ENCODE measurements at regions not wholly inside any gene's neighbourhood (a gene's known extent, or its start where the extent isn't known, plus 50 kb on each side); places are given as distances from the start of the nearest gene placed in this dataset.

- 0 out of 2 replicates have a peak, but pooled peaks cover 3% of the 10 kb centered on the region for H3K27me3 Mint-ChIP-seq (ENCODE audit: insufficient read depth)
- TF ChIP-seq CTCF (IDR thresholded peaks at IDR 0.05), result no peak
- H3K27ac Mint-ChIP-seq, result no peak overlapping the region
- H3K36me3 Mint-ChIP-seq (ENCODE audit: low read depth), result no peaks in the 10 kb centered on the region
- H3K9me3 Mint-ChIP-seq, result peaks cover 49% of the 10 kb centered on the region
- H3K4me3 Mint-ChIP-seq, result no peak overlapping the region
- DNase-seq, result no peak
- no peaks in the 10 kb centered on the region for H3K4me1 Mint-ChIP-seq (ENCODE audit: low read depth)
Measured at GRCh38 chr13:103157016-103157415, 90.8 kb upstream of the SLC10A2 start.

DNA sequence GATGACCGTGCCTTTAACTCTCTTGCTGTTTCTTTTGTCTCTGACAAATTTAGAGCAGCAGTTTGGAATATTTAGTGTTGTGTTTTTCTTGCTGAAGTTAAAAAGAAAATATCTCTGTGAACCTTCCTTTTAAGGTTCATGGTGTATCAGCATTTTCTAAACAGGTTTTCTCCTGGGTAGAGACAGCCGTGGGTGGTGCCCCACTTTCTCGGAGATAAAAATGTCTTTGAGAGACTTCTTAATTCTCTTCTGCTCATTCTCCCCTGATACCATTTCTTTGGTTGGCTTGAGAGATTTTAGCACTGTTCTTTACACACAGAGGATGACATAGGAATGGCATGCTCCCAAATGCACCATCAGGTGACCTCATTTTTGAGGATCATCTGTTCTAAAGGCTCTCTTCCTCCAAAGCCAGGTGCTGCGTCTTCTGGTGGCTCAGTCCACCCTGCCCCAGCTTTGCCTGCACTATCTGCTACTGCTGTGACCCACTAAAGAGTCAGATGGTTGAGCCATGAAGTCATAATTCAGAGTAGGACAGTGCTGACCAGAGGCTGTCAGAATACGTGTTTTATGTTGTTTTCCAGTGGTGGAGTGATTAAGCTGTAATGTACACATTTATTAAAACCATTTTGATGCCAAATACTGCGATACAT lies 90.3 kb upstream of the SLC10A2 start:
- H3K36me3 Mint-ChIP-seq (ENCODE audit: low read depth), result no peaks in the 10 kb centered on the region
- no peak overlapping the region for H3K27ac Mint-ChIP-seq
- H3K4me1 Mint-ChIP-seq (ENCODE audit: low read depth), result no peaks in the 10 kb centered on the region
- no peak overlapping the region for H3K4me3 Mint-ChIP-seq
- DNase-seq, result no peak
- H3K27me3 Mint-ChIP-seq (ENCODE audit: insufficient read depth), result 0 out of 2 replicates have a peak, but pooled peaks cover 3% of the 10 kb centered on the region
- no peak for TF ChIP-seq CTCF (IDR thresholded peaks at IDR 0.05)
- H3K9me3 Mint-ChIP-seq, result peaks cover 45% of the 10 kb centered on the region

DNA sequence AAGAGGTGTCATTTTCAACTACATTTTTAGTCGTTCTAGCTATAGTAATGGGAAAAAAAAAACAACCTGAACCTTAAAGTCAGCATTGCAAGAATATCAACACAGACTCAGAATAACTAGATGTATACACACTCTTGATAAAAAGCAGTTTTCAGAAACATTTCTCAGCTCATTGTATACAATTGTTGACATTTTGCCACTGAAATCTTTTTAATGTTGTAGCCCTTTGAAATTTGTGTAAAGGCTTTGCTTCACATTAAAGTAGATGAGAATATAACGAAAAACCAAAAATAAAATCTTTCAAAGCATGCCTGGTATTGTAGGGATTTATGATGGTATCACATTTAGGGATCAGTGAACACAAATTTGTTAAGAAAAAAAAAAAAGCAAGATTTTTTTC lies 87.2 kb upstream of the SLC10A2 start:
- no peak for TF ChIP-seq CTCF (IDR thresholded peaks at IDR 0.05)
- 0 out of 2 replicates have a peak, but pooled peaks cover 3% of the 10 kb centered on the region for H3K27me3 Mint-ChIP-seq (ENCODE audit: insufficient read depth)
- DNase-seq, result no peak
- H3K4me3 Mint-ChIP-seq, result no peak overlapping the region
- no peaks in the 10 kb centered on the region for H3K4me1 Mint-ChIP-seq (ENCODE audit: low read depth)
- H3K36me3 Mint-ChIP-seq (ENCODE audit: low read depth), result no peaks in the 10 kb centered on the region
- no peak overlapping the region for H3K27ac Mint-ChIP-seq
- H3K9me3 Mint-ChIP-seq, result peaks cover 36% of the 10 kb centered on the region

DNA sequence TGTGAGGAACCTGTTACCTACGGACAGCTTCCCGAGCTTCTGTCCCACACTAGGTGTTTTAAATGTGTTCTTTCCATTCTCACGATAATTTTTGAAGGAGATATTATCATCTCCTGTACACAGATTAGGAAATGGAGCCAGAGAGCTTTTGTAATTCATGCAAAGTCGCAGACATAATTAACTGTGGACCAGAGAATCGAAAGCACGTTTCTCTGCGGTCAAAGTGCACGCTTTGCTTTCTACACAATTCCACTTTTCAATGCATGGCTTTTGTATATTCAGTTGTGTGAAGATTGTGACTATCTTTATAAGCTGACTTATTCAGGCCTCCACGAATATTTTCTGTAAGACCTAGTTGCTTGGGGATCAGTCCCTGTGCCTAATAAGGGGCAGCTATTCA lies 81.7 kb upstream of the SLC10A2 start:
- Mint-ChIP-seq H3K36me3 (ENCODE audit: low read depth) (no peaks in the 10 kb centered on the region), H3K27ac (no peak overlapping the region)

DNA sequence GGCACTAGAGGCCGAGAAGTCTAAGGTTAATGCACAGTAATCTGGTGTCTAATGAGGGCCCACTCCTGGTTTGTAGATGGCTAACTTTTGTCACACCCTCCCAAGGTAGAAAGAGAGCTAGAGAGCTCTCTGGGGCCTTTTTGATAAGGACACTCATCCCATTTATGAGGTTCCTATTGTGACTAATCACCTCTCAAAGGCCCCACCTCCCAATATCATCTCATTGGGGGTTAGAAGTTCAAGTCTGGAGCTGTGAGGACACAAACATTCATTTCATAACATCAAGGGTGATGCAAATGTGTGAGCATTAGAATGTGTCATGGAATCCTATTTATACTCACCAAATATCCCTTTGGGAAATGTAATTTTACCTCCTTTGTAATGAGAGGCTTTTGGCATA lies 79.2 kb upstream of the SLC10A2 start:
- DNase-seq, result no peak
- no peaks in the 10 kb centered on the region for H3K27me3 Mint-ChIP-seq (ENCODE audit: insufficient read depth)
- H3K4me1 Mint-ChIP-seq (ENCODE audit: low read depth), result no peaks in the 10 kb centered on the region
- H3K27ac Mint-ChIP-seq, result no peak overlapping the region
- H3K4me3 Mint-ChIP-seq, result no peak overlapping the region
- H3K9me3 Mint-ChIP-seq, result peaks cover 30% of the 10 kb centered on the region
- no peaks in the 10 kb centered on the region for H3K36me3 Mint-ChIP-seq (ENCODE audit: low read depth)
- no peak for TF ChIP-seq CTCF (IDR thresholded peaks at IDR 0.05)

More for the DNA sequence above, 81.7 kb upstream of the SLC10A2 start:
- Mint-ChIP-seq H3K27me3 (ENCODE audit: insufficient read depth) (no peaks in the 10 kb centered on the region), H3K4me3 (no peak overlapping the region), H3K4me1 (ENCODE audit: low read depth) (no peaks in the 10 kb centered on the region), H3K9me3 (peaks cover 24% of the 10 kb centered on the region)
- DNase-seq, result no peak
- no peak for TF ChIP-seq CTCF (IDR thresholded peaks at IDR 0.05)
